ENCODE measurements at regions not wholly inside any gene's neighbourhood (a gene's known extent, or its start where the extent isn't known, plus 50 kb on each side); places are given as distances from the start of the nearest gene placed in this dataset.
"Not testable (repeated sequence)": the region's sequence is repeated elsewhere in the genome, so short reads cannot be mapped to it uniquely, and the experiment has no call there.

GRCh38 chr1:206408371-206409288 is 61.6 kb upstream of the IKBKE start:
- not testable (repeated sequence) for DNase-seq (ENCODE audit: low read depth)

GRCh38 chr1:206411321-206411720 is 59.0 kb upstream of the IKBKE start:
- no peak for DNase-seq (ENCODE audit: low read depth)

DNA sequence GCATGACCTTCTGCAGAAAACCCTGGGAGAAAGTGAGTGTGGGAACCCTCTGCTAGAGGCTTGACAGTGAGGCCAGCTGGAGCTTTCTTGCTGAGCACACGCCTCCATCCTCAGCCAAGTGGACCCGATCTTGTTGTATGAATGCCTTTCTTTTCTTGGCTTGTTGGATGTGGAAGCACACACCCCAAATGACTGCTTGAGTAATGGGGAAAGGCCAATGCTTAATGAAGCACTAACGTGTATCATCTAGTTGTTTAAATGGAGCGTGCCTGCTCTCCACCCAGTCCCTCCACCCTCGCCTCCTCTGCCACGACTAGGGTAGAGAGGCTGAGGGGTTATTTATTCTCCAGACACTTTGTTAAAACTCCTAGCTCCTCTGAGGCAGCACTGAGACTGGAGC is 54.3 kb upstream of the IKBKE start:
- no peak for DNase-seq (ENCODE audit: low read depth)

DNA sequence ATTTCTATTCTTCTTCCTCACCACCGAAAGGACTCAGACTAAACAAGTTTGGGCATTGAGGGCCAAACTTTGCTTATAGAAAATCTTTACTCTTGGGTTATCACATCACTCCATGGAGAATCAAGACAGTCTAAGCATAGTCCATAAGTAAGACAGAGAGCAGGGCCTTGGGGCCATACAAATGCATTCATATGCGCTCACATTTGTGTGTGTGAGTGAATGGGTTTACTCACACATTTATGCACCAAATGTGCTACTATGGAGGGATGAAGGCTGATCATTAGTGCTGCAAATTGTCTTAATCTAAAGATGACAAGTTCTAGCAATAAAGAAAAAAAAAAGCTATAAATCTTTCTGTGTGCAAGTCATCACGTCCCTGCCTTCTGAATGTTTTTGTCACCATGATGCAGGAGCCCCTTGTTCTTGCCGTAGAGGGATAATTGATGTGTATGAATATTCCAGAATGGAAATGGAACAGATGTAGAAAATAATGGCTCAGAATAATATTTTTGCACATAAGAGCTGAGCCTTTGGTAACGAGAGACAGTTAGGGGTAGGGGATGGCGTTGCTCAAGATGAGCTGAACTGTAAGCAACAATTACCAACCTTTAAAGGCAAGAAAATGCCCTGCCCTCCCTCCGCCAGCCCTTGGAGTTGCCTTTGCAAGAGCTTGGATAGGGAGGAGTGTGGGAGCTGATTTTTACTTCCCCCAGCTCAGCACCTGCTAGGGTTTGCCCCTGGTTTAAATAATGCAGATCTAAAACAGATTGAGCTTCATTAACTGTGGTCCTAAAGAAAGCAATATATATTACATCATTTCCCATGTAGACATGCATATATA is 52.3 kb upstream of the IKBKE start:
- no peak for DNase-seq (ENCODE audit: low read depth)

- DNase-seq (ENCODE audit: low read depth), result no peak
Observed at GRCh38 chr1:206419250-206419649, 51.0 kb upstream of the IKBKE start.

DNA sequence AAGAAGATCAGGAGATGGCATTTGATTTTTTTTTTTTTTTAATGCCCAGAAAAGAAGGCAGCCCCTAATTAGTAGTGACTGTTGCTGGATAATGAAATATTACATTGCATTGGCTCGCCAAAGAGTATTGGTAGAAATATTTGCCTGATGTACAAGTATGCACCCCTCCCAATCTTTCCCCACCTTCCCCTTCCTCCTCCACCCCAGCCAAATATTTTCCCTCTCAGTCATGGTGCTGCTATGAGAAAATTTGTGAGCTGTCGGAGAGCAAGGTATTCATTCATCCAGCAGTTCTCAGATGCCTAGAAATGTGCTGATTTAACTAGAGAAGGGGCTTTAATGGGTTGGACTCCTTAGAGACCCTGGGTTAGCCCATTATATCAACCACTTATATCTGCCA is 50.5 kb upstream of the IKBKE start:
- no peak for DNase-seq (ENCODE audit: low read depth)

DNA sequence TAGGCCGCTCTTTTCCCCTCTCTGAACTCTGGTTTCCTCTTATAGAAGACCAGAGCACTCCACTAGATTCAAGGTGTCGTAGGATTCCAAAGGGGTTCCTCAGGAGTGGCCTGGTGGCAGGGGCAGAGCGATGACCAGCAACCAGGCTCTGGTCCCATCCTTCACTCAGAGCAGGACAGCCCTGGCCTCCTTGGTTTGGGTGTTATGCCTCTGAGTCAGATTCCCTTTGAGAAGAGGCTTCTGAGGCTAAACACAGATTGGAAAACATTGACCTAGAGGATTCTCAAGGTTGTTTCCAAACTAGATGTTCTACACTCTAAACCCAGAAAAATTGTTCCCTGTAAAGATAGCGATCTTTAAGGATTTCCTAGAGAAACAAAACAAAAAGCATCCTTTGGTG is 49.8 kb upstream of the IKBKE start:
- no peak for DNase-seq (ENCODE audit: low read depth)

Data from RPMI7951 (cell line).